Esophagus muscularis mucosa (tissue), 4 donors: ENCODE measurements at regions not wholly inside any gene's neighbourhood (a gene's known extent, or its start where the extent isn't known, plus 50 kb on each side); places are given as distances from the start of the nearest gene placed in this dataset.

Experiments
- DNase-seq: peaks from one replicate; pipeline ENCODE4 v3.0.0-alpha.2; 2017; ENCODE audit errors: extremely low spot score
- H3K27ac ChIP-seq, 4 donors: fragments of 200-600 bp; sonication (generic); replicated peaks in 1 of 4; 1 replicate in 3 of 4; 2 replicates in 1 of 4; pipeline ENCODE4 v1.5.1; 2016 to 2019; ENCODE audit warnings: mild to moderate bottlenecking in 1 of 4
- H3K27me3 ChIP-seq, 4 donors: fragments of 200-600 bp; sonication (generic); one replicate each; pipeline versions ENCODE4 v1.5.1 to v1.6.0; 2016 to 2019
- H3K36me3 ChIP-seq, 4 donors: fragments of 200-600 bp; sonication (generic); one replicate each; pipeline ENCODE4 v1.5.1; 2016 to 2019
- H3K4me1 ChIP-seq, 4 donors: fragments of 200-600 bp; sonication (generic); one replicate each; pipeline ENCODE4 v1.5.1; 2016 to 2019
- H3K4me3 ChIP-seq, 4 donors: fragments of 200-600 bp; sonication (generic); 1 replicate in 2 of 4; 2 replicates in 2 of 4; pipeline ENCODE4 v1.5.1; 2016 to 2019; ENCODE audit warnings: mild to moderate bottlenecking in 4 of 4, moderate library complexity in 1 of 4
- H3K9me3 ChIP-seq, 4 donors: fragments of 200-600 bp; sonication (generic); 1 replicate in 3 of 4; 2 replicates in 1 of 4; pipeline ENCODE4 v1.5.1; 2016 to 2019
- EP300 ChIP-seq: sonication (generic); formaldehyde crosslinking; IDR thresholded peaks from one replicate; pipeline ENCODE4 v1.6.1; 2017; ENCODE audit warnings: antibody characterized with exemption
- POLR2A ChIP-seq: fragments of 450-650 bp; IDR thresholded peaks from one replicate; pipeline ENCODE4 v1.6.1; 2017; ENCODE audit warnings: antibody characterized with exemption, moderate library complexity, mild to moderate bottlenecking, low read depth
- POLR2AphosphoS5 ChIP-seq, 2 donors: sonication (generic); formaldehyde crosslinking; IDR thresholded peaks; one replicate each; pipeline ENCODE4 v1.6.1; 2017; ENCODE audit warnings: antibody characterized with exemption in 2 of 2
- WGBS: methylation state at CpG from one replicate; pipeline ENCODE4 v1.1.5; 2018; 5-methylcytosine and 5-hydroxymethylcytosine counted together
- intact Hi-C: fragments of 100-400 bp; cut with DNase I; formaldehyde crosslinking; loops from one replicate; pipeline ENCODE4 v1.15.1; 2023
- TF ChIP-seq, protein P1 (sequence below), 3 experiments: fragments of 200-600 bp in 2 of 3; fragments of 450-650 bp in 1 of 3; sonication (generic) in 2 of 3; IDR thresholded peaks; one replicate each; pipeline ENCODE4 v1.5.1; 2017 to 2019; ENCODE audit warnings: antibody characterized with exemption in 3 of 3, mild to moderate bottlenecking in 2 of 3, moderate library complexity in 1 of 3

GRCh38 chr20:7505835-7506221 lies 434.4 kb downstream of the HAO1 start:
- Histone ChIP-seq H3K9me3 (no peaks in the 10 kb centered on the region), H3K27ac (no peak overlapping the region), H3K4me1 (no peaks in the 10 kb centered on the region), H3K4me3 (no peak overlapping the region), H3K27me3 (no peaks in the 10 kb centered on the region), H3K36me3 (no peaks in the 10 kb centered on the region)
- no peak for DNase-seq
- TF ChIP-seq, protein P1, sequence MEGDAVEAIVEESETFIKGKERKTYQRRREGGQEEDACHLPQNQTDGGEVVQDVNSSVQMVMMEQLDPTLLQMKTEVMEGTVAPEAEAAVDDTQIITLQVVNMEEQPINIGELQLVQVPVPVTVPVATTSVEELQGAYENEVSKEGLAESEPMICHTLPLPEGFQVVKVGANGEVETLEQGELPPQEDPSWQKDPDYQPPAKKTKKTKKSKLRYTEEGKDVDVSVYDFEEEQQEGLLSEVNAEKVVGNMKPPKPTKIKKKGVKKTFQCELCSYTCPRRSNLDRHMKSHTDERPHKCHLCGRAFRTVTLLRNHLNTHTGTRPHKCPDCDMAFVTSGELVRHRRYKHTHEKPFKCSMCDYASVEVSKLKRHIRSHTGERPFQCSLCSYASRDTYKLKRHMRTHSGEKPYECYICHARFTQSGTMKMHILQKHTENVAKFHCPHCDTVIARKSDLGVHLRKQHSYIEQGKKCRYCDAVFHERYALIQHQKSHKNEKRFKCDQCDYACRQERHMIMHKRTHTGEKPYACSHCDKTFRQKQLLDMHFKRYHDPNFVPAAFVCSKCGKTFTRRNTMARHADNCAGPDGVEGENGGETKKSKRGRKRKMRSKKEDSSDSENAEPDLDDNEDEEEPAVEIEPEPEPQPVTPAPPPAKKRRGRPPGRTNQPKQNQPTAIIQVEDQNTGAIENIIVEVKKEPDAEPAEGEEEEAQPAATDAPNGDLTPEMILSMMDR (IDR thresholded peaks at IDR 0.05), result no peak
- TF ChIP-seq EP300, result no peak
- no peak for TF ChIP-seq POLR2AphosphoS5 (IDR thresholded peaks at IDR 0.05)
- TF ChIP-seq POLR2A, result no peak
- WGBS, result 94% methylated on average over 4 of the region's 4 CpGs
- intact Hi-C loops, result no loop called here

DNA sequence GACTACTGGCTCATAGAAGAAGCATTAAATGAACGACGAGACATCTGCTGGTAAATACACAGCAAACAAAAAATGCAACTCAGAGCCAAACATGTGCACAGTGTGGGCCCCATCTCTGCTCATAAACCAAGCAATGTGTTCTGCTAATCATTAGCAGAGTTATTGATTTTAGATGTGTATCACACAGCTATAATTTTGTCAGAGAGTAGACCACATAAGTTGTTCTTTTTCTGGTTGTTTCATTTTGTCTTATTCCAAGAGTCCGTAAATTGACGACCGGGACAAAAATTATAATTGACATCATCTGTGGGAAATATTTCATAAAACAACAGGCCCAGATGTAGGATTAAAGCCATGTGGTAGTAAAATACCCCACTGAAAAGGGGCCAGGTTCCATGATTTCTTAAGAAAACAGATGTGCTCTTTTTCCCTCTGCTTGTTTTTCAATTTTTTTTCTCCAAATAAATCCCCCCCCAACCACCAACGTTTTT lies 423.6 kb downstream of the HAO1 start:
- Histone ChIP-seq H3K4me3 (no peak overlapping the region), H3K4me1 (no peaks in the 10 kb centered on the region), H3K27ac (no peak overlapping the region), H3K27me3 (no peaks in the 10 kb centered on the region), H3K36me3 (no peaks in the 10 kb centered on the region), H3K9me3 (no peaks in the 10 kb centered on the region)
- DNase-seq, result no peak
- 57% methylated on average over 6 of the region's 6 CpGs for WGBS
- intact Hi-C loops, result no loop called here
- TF ChIP-seq POLR2AphosphoS5 (IDR thresholded peaks at IDR 0.05) (no peak), EP300 (no peak), POLR2A (no peak)
- TF ChIP-seq, protein P1 (IDR thresholded peaks at IDR 0.05), result no peak

DNA sequence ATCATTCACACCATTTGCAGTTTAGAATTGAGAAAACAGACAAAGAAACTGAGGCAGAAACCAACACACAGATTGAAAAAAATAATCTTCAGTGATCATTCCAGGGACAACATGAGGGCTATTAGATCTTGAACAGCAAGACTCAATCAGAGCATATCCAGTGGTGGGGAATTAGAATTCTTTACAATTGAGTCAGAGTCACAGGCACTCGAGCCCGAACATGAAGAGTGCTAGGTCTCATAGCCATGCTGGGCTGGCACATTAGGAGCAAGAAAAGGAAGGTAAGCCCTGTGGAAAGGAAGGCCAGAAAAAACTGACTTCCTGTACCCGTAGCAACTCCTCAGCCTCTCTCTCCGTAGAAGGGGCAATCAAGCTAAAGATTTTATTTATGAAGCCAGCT lies 419.9 kb downstream of the HAO1 start:
- H3K27ac ChIP-seq, result no peak overlapping the region
- H3K4me3 ChIP-seq, result no peak overlapping the region
- H3K9me3 ChIP-seq, result no peaks in the 10 kb centered on the region
- DNase-seq, result no peak
- 90% methylated on average over 4 of the region's 4 CpGs for WGBS
- no peak for TF ChIP-seq EP300
- no peak for TF ChIP-seq POLR2AphosphoS5 (IDR thresholded peaks at IDR 0.05)
- no peak for TF ChIP-seq POLR2A
- no peaks in the 10 kb centered on the region for H3K4me1 ChIP-seq
- intact Hi-C loops, result no loop called here
- peaks cover 0 to 4% (median 0%) of the 10 kb centered on the region in 4 donors for H3K27me3 ChIP-seq
- no peaks in the 10 kb centered on the region for H3K36me3 ChIP-seq

DNA sequence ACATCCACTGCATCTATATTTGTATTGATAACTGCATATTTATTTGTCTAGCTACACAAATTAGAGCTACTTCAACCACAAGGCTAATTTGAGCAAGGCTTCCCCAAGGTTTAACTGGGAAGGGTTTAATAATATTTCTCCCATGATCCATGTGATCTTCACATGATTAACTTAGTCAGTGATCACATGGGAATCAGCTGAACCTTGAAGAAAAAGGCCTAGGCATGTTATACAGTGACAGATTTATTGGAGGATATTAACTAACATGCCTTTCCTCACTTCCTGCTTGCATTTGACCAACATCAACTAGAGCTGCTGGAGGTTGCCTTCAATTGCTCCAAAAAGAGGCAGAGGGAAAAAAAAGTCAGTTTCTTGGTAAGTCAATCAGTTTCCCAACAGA lies 417.0 kb downstream of the HAO1 start:
- no peak for DNase-seq
- no peaks in the 10 kb centered on the region for H3K9me3 ChIP-seq
- TF ChIP-seq, protein P1 (IDR thresholded peaks at IDR 0.05), result no peak
- TF ChIP-seq POLR2A (no peak), EP300 (no peak), POLR2AphosphoS5 (IDR thresholded peaks at IDR 0.05) (no peak)
- intact Hi-C loops, result no loop called here
- peaks cover 0 to 4% (median 0%) of the 10 kb centered on the region in 4 donors for H3K27me3 ChIP-seq
- no peaks in the 10 kb centered on the region for H3K4me1 ChIP-seq
- no peak overlapping the region for H3K27ac ChIP-seq
- H3K4me3 ChIP-seq, result no peak overlapping the region
- H3K36me3 ChIP-seq, result no peaks in the 10 kb centered on the region

GRCh38 chr20:7540018-7540417 lies 400.2 kb downstream of the HAO1 start:
- H3K4me1 ChIP-seq, result no peaks in the 10 kb centered on the region
- intact Hi-C loops, result no loop called here

DNA sequence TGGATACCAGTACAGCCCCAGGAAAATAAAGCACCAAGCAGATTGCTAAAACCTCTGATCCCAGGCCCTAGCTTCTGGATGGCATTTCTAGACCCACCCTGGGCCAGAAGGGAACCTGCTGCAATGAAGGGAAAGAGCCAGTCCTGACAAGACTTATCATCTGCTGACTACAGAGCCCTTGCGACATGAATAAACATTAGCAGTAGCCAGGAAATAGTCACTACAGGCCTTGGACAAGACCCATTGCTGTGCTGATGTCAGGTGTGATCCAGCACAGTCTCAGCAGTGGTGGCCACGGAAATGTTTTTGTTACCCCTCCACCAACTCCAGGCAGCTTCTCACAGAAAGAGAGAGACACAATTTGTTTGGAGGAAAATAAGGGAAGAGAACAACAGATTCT lies 399.3 kb downstream of the HAO1 start:
- WGBS, result 76% methylated on average over 2 of the region's 2 CpGs
- intact Hi-C loops, result no loop called here
- no peaks in the 10 kb centered on the region for H3K4me1 ChIP-seq
- no peak for DNase-seq
- H3K27me3 ChIP-seq, result no peaks in the 10 kb centered on the region
- H3K36me3 ChIP-seq, result no peaks in the 10 kb centered on the region
- H3K4me3 ChIP-seq, result no peak overlapping the region
- H3K27ac ChIP-seq, result no peak overlapping the region
- TF ChIP-seq POLR2A (no peak), EP300 (no peak), POLR2AphosphoS5 (IDR thresholded peaks at IDR 0.05) (no peak)
- TF ChIP-seq, protein P1 (IDR thresholded peaks at IDR 0.05), result no peak
- H3K9me3 ChIP-seq, result peaks cover 0 to 5% (median 0%) of the 10 kb centered on the region in 4 donors

More at GRCh38 chr20:7540018-7540417, 400.2 kb downstream of the HAO1 start:
- no peaks in the 10 kb centered on the region for H3K9me3 ChIP-seq
- H3K4me3 ChIP-seq, result no peak overlapping the region
- H3K27ac ChIP-seq, result no peak overlapping the region
- no peaks in the 10 kb centered on the region for H3K27me3 ChIP-seq
- DNase-seq, result no peak
- no peaks in the 10 kb centered on the region for H3K36me3 ChIP-seq
- TF ChIP-seq POLR2A (no peak), POLR2AphosphoS5 (IDR thresholded peaks at IDR 0.05) (no peak)
